ENCODE measurements at regions not wholly inside any gene's neighbourhood (a gene's known extent, or its start where the extent isn't known, plus 50 kb on each side); places are given as distances from the start of the nearest gene placed in this dataset.
"Not testable (repeated sequence)": the region's sequence is repeated elsewhere in the genome, so short reads cannot be mapped to it uniquely, and the experiment has no call there.

DNA sequence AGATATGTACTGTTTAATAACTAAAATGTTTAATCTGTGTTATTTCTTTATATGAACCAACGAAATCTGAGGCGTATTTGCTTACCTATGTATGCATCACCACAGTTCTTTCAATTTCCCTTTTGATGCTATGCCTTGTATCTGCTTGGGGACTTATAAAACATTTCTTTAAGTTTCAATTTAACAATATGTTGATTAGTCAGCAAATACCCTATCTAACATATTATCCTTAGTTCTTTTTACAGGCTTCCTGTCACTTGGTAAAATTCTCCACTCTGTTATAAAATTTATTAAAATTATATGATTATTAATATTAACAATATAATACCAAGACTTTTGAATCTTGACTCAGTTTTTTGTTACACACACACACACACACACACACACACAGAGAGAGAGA is 174.3 kb downstream of the CPS1 start:
- DNase-seq (ENCODE audit: low read depth): no peak

DNA sequence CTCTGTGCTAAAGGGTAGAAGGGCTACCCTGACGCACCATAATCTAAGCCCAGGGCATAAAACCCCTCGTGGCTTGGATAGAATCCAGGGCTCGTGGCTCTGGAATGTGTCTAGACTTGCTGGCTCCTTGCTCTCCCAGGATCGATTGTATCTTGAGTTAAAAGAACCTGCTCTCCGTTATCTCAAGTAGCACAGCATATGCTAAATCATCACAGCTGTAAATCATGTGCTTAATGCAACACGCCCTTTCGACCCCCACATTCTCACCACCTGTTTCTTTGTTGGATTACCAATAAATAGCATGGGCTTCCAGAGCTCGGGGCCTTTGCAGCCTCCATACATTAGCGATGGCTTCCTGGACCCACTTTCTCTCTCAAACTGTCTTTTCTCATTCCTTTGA is 190.4 kb downstream of the CPS1 start:
- not testable (repeated sequence) for DNase-seq (ENCODE audit: low read depth)

DNA sequence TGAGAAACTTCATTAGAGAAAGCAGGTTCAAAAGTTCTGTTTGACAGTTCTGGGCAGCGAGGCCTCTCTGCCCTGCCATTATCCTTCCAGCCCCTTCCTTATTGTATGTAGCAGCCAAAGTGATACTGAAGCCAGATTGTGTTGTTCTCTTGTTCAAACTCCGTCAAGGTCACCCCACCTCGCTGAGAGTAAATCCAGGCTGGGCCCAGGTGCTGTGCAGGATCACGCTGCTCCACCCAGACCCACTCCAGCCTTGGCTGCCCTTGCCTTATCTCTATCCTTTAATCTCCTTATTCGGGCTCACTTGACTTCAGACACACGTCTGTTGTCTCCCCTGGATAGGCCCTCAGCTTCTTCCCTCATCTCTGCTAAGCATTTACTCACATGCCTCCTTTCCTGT is 196.1 kb downstream of the CPS1 start:
- DNase-seq (ENCODE audit: low read depth): no peak

DNA sequence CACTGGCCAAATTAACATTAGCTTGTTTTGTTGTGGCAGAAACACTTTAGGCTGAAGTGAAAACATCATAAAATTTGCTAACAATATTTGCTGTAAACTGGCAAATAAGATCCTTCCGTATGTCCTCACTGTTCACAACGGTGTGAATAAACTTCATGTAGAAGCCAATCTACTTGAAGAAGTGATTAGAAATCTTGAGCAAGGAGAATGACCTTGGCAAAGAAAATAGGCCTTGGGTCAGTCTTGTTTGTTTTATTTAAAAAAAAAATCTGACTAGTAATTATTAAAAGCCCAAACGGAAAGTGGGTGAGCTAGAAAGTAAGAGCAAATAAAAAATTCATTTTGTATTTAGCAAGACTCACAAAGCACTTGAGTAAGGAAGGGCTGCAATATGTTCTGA is 197.0 kb downstream of the CPS1 start:
- no peak for DNase-seq (ENCODE audit: low read depth)

DNA sequence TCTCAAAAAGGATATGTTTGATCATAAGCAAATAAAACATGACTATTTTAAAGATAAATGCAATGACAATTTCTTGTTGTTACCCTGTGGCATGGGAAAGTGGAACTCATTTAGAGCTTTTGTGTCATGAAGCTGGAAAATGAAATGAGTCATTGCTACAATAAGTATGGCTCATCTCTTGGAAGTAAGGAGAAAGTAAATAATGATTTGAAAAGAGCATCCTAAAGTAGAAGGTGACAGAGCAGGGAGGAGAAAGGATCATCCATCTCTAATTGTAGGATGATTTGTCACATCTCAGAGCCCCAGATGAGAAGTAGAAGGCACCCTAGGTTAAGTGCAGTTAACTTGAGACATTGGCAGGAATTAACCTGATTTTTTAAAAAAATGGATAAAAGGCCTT is 200.5 kb downstream of the CPS1 start:
- no peak for DNase-seq (ENCODE audit: low read depth)

DNA sequence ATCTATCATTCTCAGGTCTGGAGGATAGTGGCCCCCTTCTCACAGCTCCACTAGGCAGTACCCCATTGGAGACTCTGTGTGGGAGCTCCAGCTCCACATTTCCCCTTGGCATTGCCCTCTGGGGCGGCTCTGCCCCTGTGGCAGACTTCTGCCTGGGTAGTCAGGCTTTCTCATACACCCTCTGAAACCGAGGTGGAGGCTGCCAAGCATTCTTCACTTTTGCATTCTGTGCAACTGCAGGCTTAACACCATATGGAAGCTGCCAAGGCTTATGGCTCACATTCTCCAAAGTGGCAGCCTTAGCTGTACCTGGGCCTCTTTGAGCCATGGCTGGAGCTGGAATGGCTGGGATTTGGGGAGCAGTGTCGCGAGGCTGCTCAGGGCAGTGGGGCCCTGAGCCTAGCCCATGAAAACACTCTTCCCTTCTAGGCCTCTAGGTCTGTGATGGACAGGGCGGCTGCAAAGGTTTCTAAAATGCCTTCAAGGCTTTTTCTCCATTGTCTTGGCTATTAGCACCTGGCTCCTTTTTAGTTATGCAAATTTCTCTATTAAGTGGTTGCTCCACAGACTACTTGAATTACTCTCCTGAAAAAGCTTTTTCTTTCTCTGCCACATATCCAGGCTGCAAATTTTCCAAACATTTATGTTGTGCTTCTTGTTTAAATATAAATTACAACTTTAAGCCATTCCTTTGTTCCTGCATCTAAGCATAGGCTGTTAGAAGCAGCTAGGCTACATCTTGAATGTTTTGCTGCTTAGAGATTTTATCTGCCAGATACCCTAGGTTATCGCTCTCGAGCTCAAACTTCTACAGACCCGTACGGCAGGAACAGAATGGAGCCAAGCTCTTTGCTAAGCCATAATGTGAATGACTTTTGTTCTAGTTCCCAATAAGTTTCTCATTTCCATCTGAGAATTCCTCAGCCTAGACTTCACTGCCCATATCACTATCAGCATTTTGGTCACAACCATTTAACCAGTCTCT is 206.5 kb downstream of the CPS1 start:
- no peak for DNase-seq (ENCODE audit: low read depth)

DNA sequence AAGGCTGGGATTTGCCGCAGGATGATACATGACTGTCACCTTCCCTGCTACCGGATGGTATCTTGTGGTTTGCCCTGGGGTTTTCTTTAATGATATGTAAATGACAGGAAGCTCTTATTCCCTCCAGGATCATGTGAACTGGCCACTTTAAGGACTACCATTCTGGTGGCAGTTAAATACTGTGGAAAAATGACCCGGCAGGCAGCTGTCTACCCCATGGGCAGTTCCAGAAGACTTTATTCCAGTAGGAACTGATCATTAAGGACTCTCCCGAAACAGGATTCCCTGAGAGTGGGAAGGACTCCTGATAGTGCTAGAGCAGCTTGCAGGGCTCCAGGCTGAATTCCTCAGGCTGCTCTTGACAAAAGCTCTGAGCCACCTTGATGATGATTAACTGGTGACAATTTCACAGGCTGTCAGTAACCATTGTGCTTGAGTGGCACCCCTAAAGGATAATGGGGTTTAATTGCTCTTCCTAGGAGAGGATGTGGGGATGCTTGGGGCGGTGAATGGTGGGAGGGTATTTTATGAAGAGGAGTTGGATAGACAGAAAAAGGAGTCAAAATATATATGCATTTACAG is 212.0 kb downstream of the CPS1 start:
- DNase-seq (ENCODE audit: low read depth): no peak

DNA sequence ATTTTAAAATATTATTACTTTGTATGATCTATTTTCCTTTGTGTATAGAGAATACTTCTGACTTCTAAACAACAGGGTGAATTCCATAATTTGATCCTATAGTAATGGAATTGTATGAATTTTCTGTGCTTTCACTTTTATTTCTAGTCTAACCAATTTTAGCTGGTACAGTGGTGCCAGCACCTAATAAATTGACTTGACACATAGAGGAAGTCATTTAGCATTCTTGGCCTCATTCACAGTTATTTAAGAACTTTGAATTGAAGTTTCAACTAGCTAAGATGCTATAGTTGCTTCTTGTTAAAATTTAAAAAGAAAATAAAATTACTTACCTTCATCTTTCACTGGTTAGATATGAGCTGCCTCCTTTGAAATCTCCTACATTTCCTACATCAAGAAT is 220.4 kb downstream of the CPS1 start:
- no peak for DNase-seq (ENCODE audit: low read depth)

DNA sequence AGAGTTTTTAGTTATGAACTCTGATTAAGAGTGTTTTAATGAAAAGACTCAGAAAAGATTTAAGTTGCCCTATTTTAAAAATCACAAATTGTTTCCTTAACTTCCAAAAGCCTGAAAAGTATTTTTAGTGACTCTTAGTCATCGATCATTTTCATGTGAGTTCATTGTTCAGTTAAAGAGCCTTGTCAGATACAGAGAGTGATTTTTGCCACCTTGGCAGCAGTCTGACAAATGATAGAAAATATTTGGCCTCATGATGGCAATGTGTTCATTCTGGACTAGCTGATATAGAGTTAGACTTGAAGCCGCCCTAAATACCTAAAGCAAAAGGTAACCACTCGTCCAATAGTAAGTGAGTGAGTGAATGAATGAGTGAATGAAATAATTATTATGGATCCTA is 225.8 kb downstream of the CPS1 start:
- DNase-seq (ENCODE audit: low read depth): no peak

DNA sequence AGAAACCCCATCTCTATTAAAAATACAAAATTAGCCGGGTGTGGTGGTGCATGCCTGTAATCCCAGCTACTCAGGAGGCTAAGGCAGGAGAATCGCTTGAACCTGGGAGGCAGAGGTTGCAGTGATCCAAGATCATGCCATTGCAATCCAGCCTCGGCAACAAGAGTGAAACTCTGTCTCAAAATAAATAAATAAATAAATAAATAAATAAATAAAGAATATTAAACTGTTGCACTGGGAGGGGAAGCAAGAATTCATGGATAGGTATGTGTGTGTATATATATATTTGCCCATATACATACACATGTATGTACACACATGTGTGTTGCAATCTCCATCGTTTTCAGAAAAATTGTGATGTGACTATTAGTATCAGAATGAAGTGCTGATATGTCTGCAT is 231.4 kb downstream of the CPS1 start:
- DNase-seq (ENCODE audit: low read depth): not testable (repeated sequence)

DNA sequence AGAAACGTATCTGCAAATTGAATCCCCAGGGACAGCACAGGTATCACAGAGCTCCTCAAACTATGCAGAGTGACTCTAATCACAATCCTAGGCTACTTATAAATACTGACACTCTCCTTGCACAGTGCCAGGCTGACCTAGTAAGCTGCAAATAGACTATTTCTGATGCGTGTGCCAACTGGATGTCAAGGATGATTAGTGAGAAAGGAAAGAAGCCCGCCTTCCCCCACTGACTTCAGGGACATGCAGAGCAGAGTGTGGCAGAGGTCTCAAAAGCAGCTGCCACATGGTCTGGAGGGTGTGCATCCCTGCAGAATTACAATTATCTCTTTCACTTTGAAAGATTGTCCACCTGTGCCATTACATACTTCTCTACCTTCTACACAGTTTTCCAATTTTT is 235.6 kb downstream of the CPS1 start:
- DNase-seq (ENCODE audit: low read depth): no peak

DNA sequence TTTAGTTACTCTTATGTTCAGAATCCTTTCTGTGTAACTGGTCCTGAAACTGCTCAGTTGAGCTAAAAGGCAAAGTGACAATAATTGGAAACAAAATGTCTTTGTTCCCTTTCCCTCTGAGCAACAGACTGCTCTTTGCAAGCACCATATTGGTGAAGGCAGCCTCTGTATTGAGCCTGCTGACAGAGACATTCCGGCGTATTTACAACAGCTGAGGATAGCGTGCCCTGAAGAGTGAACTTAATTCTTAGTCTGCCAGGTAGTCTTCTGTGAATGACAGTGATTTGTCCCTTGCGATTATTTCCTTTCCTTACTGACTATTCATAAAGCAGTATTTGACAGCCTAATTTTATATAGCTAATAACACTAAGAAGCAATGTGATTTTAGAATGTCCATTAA is 239.1 kb downstream of the CPS1 start:
- DNase-seq (ENCODE audit: low read depth): no peak

DNA sequence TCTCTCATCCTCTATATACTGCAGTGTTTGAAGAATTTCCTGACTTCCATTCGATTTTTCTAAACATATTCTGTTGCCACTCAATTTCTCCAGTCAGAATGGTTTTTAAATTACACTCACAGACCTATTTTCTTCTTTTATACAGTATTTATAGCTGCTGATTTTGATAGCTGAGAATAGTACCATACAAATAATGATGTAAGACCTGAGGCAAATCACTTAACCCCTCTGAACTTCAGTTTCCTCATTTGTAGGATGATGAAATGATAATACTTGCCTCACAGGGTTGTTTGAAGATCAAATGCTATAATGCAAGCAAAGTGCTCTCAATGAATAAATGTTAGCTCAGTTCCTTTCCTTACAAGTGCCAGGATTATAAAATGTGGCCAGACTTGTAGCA is 241.8 kb downstream of the CPS1 start:
- no peak for DNase-seq (ENCODE audit: low read depth)

DNA sequence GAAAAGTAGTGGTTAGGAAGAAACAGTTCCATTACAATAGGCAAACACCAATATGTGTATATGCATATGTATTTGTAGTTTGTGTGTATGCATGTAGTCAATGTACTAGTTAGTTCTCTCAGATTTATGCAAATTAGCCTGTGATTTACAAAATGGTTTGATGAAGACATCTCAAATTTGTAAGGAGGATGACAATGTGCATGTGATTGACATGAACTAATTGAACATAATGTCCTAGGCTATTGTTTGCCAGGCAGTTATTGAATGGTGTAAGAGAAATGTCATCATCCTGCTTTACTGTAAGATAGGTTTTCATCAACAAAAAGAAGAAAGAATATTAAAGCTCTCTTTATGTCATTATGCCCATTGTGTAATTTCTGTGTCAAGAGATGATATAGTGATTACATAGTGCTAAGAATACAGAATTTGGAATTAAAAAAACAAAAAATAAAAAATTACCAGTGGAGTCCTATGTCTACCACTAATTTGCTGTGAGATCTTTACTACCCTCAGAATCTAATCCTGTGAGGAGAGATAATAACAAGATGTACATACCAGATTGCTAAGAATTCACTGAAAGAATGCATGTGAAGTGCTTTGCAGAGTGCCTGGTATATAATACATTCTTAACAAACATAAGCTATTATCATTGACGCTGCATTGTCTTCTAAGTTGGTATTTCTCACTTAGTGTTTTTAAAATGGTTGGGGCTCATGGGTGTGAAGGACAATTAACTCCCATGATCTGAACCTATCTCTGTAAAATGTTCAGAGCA is 258.0 kb downstream of the CPS1 start:
- no peak for DNase-seq (ENCODE audit: low read depth)

DNA sequence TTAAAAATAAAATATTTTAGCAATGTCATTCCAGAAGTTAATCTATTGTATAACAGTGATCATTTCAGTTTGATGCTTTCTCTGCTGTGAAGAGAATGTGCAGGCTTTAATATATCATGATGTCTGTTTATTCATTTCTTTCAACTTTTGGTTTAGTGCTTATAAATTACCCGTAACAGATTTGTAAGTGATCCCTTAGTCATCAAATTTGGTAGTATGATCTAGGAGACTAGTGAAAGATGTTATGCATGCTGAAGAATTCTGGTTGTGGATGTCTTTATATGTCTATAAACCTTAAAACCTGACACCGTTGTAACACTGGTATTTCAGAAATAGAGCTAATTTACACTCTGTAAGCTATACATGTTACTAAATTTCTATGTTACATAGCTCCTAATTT is 260.4 kb downstream of the CPS1 start:
- no peak for DNase-seq (ENCODE audit: low read depth)

DNA sequence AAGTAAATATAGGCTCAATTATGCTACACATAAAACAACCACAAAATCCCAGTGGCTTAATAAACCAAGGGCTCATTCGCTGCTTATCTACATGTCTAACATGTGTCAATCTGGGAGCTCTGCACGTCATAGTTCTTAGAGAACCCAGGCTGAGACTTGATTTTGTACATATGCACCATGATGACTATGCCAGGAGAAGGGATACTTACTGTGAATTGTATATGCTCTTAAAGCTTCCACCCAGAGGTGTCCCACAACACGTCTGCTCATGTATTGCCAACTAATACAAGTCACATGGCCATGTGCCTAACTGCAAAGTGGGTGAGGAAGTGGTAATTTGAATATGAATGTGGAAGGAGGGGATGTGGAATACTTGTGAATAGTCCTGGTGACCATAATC is 262.1 kb downstream of the CPS1 start:
- DNase-seq (ENCODE audit: low read depth): no peak

DNA sequence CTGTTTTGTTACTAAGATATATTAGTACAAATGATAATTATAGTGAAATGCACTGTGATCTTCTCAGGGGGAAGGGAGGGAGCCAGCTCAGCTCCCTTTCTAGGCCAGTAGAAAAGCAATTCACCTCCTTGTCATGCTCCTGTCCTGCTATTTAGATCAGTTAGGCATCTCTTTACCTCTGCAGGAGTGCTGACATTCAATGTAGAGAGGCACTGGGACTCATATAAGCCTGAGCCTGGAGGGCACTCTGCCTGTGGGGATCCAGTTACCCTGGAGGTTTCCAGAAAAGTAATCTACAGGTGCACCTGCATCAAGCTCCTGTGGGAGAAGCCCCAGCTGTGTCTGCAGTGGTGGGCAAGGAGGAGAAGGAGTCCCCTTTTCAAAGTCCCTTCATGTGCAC is 277.0 kb downstream of the CPS1 start:
- DNase-seq (ENCODE audit: low read depth): no peak

DNA sequence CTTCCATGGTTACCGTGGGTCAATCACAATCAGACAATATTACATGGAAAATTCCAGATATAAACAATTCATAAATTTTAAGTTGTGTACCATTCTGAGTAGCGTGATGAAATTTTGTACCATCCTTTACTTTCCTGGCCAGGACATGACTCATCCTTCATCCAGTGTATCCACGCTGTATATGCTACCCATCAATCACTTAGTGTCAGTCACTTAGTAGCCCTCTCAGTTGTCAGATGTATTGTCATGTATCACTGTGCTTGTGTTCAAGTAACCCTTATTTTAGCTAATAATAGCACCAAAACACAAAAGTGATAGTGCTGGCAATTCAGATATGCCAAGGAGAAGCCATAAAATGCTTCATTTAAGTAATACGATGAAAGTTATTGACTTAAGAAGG is 282.6 kb downstream of the CPS1 start:
- no peak for DNase-seq (ENCODE audit: low read depth)

DNA sequence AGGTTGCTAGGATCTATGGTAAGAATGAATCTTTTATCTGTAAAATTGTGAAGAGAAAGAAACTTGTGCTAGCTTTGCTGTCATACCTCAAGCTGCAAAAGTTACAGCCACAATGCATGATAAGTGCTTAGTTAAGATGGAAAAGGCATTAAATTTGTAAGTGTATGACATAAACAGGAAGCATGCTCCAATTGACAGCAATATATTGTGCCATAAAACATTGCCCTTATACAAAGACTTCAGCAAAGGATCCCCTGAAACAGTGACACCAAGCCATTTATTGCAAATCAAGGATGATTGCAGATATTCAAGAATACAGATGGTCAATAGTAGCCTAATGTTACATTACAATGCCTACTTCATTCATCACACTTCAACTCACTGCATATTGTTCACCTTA is 283.1 kb downstream of the CPS1 start:
- no peak for DNase-seq (ENCODE audit: low read depth)

DNA sequence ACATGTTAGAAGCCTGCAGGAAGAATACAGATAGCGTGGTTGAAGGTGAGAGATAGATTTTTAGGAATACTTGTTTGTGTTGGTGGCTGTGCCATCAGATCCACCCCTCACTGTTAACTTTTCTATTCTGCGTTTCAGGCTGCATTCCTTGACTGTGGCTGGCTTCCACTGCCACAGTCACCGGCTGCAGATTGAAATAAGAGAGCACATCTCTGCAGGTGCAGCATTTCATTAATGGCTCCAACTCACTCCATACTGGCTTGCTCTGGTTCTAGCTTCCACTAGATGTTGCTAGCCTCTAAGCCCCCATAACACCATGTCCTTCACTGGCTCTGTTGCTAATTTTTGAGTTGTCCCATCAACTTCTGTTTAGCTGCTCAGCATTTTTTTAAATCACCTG is 286.5 kb downstream of the CPS1 start:
- DNase-seq (ENCODE audit: low read depth): no peak

DNA sequence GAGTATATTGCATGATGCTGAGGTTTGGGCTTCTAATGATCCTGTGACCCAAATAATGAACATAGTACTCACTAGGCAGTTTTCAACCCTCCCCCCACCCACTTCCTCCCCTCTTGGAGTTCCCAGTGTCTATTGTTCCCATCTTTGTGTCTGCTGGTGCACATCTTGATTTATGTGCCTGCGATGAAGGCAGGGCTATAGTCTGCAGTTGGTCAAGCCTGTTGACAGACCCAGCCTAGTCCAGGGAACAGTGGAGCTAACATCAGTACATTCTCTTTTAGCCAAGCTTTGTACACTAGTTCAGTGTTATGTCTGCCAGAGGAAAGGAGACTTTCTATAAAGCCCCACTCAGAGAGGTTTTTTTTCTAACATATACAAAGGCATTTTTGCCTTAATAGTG is 287.6 kb downstream of the CPS1 start:
- DNase-seq (ENCODE audit: low read depth): no peak

DNA sequence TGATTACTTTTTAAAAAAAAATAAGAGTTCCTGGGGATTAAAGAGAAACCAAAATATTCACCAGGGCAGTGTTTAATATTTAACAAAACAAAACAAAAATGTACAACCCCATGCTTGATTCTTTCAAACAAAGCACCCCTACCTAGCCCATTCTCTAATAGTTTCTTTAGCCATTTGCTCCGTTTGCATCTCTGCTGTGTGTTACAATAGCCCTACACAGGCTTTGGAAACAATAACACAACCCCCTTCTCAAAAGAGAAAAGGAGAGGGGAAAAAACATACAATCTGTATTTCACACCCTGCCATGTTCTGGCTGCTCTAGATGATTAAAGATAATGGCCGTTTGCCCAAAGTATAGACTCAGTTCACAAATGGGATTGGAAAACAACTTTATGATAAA is 302.9 kb downstream of the CPS1 start:
- DNase-seq (ENCODE audit: low read depth): no peak

DNA sequence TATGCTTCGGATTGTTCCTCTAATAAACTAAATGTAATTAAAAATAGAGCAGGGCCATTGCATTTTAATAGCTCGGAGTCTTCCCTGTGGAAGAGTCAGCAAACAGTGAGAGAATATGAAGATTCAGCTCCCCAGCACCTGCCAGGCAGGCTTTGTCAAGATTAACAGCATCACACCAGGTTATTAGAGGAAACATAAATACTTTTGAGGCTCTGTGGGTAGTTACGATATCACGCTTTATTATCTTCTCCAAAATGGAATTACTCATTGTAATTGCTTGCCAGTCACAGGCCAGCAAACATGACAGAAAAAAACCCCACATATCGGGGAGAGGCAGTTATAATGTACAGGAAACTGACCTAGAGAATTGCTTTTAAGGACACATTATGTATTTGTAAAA is 303.9 kb downstream of the CPS1 start:
- DNase-seq (ENCODE audit: low read depth): no peak
